Thyroid gland (tissue), 4 donors: ENCODE measurements at regions not wholly inside any gene's neighbourhood (a gene's known extent, or its start where the extent isn't known, plus 50 kb on each side); places are given as distances from the start of the nearest gene placed in this dataset.

Experiments used
- DNase-seq, 2 donors: peaks; one replicate each; pipeline ENCODE4 v3.0.0-alpha.2; 2019
- H3K27ac ChIP-seq, 3 donors: fragments of 200-600 bp; sonication (generic); 1 replicate in 2 of 3; 2 replicates in 1 of 3; pipeline ENCODE4 v1.5.1; 2016 to 2019; ENCODE audit warnings: mild to moderate bottlenecking in 1 of 3, moderate library complexity in 1 of 3
- H3K27me3 ChIP-seq: fragments of 200-600 bp; sonication (generic); one replicate; pipeline ENCODE4 v1.5.1; 2019
- H3K36me3 ChIP-seq, 2 donors: fragments of 200-600 bp; sonication (generic); one replicate each; pipeline ENCODE4 v1.5.1; 2016 to 2019
- H3K4me1 ChIP-seq, 2 donors: fragments of 200-600 bp; sonication (generic); one replicate each; pipeline ENCODE4 v1.5.1; 2017 to 2019
- H3K4me3 ChIP-seq, 3 donors: fragments of 200-600 bp; sonication (generic); replicated peaks in 1 of 3; 1 replicate in 2 of 3; 2 replicates in 1 of 3; pipeline ENCODE4 v1.5.1; 2016; ENCODE audit warnings: mild to moderate bottlenecking in 1 of 3
- H3K9me3 ChIP-seq: fragments of 200-600 bp; sonication (generic); one replicate; pipeline ENCODE4 v1.5.1; 2017
- POLR2A ChIP-seq, 2 donors: fragments of 450-650 bp; IDR thresholded peaks; one replicate each; pipeline ENCODE4 v1.6.1; 2017; ENCODE audit warnings: antibody characterized with exemption in 2 of 2, mild to moderate bottlenecking in 2 of 2, moderate library complexity in 1 of 2
- WGBS, 2 donors: methylation state at CpG; one replicate each; pipeline ENCODE4 v1.1.5; 2017; 5-methylcytosine and 5-hydroxymethylcytosine counted together
- intact Hi-C: fragments of 100-400 bp; cut with DNase I; formaldehyde crosslinking; loops from one replicate; pipeline ENCODE4 v1.15.1; 2023
- TF ChIP-seq, protein P1 (sequence below), 6 experiments: fragments of 200-600 bp in 3 of 6; fragments of 450-650 bp in 3 of 6; sonication (generic) in 3 of 6; IDR thresholded peaks; one replicate each; pipeline ENCODE4 v1.5.1; 2016 to 2019; ENCODE audit warnings: antibody characterized with exemption in 6 of 6, mild to moderate bottlenecking in 2 of 6, inconsistent platforms in 1 of 6, moderate library complexity in 1 of 6

DNA sequence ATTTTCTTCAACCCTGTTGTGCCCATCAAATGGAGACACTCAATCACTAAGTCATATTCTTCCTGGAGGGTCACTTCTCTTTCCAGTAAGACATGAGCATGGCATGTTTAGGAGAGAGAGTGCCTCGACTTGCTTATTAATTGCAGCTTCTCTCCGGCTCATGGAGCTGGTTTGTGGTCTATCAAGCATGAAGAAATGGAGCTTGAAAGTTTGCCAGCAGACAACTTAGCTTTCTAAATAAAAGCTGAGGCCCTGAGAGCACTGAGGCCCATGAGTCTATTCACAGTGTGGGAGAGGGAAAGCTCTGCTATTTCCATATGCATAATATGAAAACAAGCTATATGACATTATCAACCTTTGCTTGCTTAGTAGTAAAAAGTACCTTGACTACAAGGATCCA is 378.5 kb downstream of the FGF9 start:
- H3K36me3 ChIP-seq, result no peaks in the 10 kb centered on the region
- H3K9me3 ChIP-seq, result no peaks in the 10 kb centered on the region
- 23 to 25% methylated on average over 2 of the region's 2 CpGs for WGBS, 2 donors
- DNase-seq, result peak; percentile 25 to 48
- no peak overlapping the region for H3K4me3 ChIP-seq
- TF ChIP-seq POLR2A (IDR thresholded peaks at IDR 0.05), result no peak
- TF ChIP-seq, protein P1, sequence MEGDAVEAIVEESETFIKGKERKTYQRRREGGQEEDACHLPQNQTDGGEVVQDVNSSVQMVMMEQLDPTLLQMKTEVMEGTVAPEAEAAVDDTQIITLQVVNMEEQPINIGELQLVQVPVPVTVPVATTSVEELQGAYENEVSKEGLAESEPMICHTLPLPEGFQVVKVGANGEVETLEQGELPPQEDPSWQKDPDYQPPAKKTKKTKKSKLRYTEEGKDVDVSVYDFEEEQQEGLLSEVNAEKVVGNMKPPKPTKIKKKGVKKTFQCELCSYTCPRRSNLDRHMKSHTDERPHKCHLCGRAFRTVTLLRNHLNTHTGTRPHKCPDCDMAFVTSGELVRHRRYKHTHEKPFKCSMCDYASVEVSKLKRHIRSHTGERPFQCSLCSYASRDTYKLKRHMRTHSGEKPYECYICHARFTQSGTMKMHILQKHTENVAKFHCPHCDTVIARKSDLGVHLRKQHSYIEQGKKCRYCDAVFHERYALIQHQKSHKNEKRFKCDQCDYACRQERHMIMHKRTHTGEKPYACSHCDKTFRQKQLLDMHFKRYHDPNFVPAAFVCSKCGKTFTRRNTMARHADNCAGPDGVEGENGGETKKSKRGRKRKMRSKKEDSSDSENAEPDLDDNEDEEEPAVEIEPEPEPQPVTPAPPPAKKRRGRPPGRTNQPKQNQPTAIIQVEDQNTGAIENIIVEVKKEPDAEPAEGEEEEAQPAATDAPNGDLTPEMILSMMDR (IDR thresholded peaks at IDR 0.05), result no peak
- H3K27me3 ChIP-seq, result no peaks in the 10 kb centered on the region
- peaks cover 0 to 13% of the 10 kb centered on the region in 2 donors for H3K4me1 ChIP-seq
- no peak overlapping the region for H3K27ac ChIP-seq
- intact Hi-C loops, result no loop called here

DNA sequence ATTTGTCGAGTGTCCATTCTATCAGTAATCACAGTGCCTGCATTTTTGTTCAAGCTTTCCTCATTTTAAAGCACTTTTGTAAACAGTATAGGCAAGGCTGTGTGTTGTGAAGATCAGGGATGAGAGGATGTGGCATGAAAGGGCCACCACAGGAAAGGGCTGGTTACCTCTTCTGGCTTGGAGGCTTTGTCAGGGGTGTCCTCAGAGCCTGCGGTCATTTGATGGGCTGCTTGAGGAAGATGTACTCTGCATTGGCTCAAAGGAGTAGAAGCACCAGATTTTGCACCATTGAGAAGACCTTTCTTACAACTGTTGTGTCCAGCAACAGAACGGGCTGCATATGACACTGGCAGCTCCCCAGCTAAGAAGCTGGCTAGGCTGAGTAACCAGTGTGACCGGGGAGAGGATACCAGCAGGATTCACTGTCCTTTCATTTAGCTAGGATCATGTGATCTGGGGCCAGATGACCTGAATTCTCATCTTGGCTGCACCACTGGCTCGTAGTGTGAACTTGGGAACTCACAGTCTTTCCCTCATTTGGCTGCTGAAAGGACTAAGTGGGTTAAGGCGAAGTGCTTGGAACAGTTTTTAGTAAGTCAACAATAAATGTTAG is 380.2 kb downstream of the FGF9 start:
- no peak for DNase-seq
- no peak overlapping the region for H3K27ac ChIP-seq
- no peaks in the 10 kb centered on the region for H3K27me3 ChIP-seq
- H3K4me3 ChIP-seq, result no peak overlapping the region
- TF ChIP-seq, protein P1 (IDR thresholded peaks at IDR 0.05), result no peak
- no peak for TF ChIP-seq POLR2A (IDR thresholded peaks at IDR 0.05)
- intact Hi-C loops, result no loop called here
- 82 to 93% methylated on average over 6 of the region's 6 CpGs for WGBS, 2 donors
- peaks cover 0 to 13% of the 10 kb centered on the region in 2 donors for H3K4me1 ChIP-seq
- H3K9me3 ChIP-seq, result no peaks in the 10 kb centered on the region
- H3K36me3 ChIP-seq, result no peaks in the 10 kb centered on the region

DNA sequence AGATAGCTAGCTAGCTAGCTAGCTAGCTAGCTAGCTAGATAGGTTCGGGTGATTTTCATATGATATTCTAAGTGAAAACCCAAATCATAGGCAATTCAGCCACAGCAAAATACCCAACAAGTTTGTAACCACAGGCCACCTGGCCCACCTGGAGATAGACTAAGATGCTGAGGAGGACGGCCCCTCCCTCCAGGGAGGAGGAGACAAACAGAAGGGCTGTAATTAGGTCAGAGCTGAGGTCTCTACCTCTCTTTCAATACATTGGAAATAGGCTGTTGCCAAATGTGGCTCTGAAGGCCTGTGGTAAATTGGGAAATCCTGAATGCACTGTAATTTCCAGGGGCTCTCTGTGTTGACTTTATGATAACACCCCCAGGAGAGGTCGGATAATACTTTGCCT is 382.2 kb downstream of the FGF9 start:
- H3K27ac ChIP-seq, result no peak overlapping the region
- peaks cover 0 to 13% of the 10 kb centered on the region in 2 donors for H3K4me1 ChIP-seq
- no peaks in the 10 kb centered on the region for H3K36me3 ChIP-seq
- intact Hi-C loops, result no loop called here
- TF ChIP-seq, protein P1 (IDR thresholded peaks at IDR 0.05), result no peak
- TF ChIP-seq POLR2A (IDR thresholded peaks at IDR 0.05), result no peak
- H3K27me3 ChIP-seq, result no peaks in the 10 kb centered on the region
- no peak for DNase-seq
- WGBS, 2 donors, result 86 to 89% methylated on average over 3 of the region's 3 CpGs
- H3K9me3 ChIP-seq, result no peaks in the 10 kb centered on the region
- no peak overlapping the region for H3K4me3 ChIP-seq

DNA sequence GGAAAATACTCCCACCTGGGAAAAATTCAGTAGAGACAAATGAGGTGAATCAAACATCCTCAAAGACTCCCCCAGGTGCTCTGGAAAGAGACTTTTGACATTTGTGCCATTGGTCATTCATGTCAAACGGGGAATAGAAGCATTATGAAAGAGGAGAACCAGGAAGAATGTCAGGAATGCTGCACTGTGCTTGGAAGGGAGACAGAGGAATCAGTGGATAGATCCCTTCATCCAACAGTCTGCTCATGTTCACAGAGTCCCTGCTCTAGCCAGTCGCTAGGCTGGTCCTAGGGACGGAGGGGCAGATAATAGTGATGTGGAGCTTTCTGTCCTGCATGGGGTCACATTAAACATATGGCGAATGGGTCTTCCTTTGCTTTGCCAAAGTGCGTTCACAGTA is 384.4 kb downstream of the FGF9 start:
- H3K27me3 ChIP-seq, result no peaks in the 10 kb centered on the region
- no peaks in the 10 kb centered on the region for H3K4me1 ChIP-seq
- H3K9me3 ChIP-seq, result no peaks in the 10 kb centered on the region
- intact Hi-C loops, result no loop called here
- H3K36me3 ChIP-seq, result no peaks in the 10 kb centered on the region
- H3K4me3 ChIP-seq, result no peak overlapping the region
- DNase-seq, result no peak
- H3K27ac ChIP-seq, result no peak overlapping the region
- WGBS, 2 donors, result 64% methylated on average over 5 of the region's 5 CpGs
- TF ChIP-seq POLR2A (IDR thresholded peaks at IDR 0.05), result no peak
- TF ChIP-seq, protein P1 (IDR thresholded peaks at IDR 0.05), result no peak

DNA sequence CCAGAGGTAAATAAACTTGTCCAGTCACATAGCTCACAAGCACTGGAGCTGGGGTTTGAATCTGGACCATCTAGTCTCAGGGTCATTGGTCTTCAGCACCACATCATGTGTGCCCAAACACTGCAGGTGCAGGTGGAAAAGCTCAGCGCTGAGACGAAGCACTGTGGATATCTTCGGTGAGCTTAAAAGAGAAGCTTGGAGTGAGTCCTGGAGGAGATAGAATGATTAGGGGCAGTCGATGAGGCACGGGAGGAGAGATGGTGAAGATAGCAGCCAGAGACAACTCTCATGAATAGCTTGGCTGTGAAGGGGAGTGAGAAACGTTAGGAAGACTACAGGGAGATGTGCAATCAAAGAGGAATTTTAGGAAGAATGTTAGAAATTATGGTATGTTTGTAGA is 389.3 kb downstream of the FGF9 start:
- H3K27me3 ChIP-seq, result no peaks in the 10 kb centered on the region
- H3K4me3 ChIP-seq, result no peak overlapping the region
- no peak overlapping the region for H3K27ac ChIP-seq
- 65 to 72% methylated on average over 6 of the region's 6 CpGs for WGBS, 2 donors
- no peaks in the 10 kb centered on the region for H3K9me3 ChIP-seq
- no peaks in the 10 kb centered on the region for H3K4me1 ChIP-seq
- DNase-seq, result no peak
- TF ChIP-seq, protein P1 (IDR thresholded peaks at IDR 0.05), result no peak
- TF ChIP-seq POLR2A (IDR thresholded peaks at IDR 0.05), result no peak
- intact Hi-C loops, result no loop called here
- no peaks in the 10 kb centered on the region for H3K36me3 ChIP-seq
